Astrocyte of the cerebellum (primary cell): ENCODE measurements at regions not wholly inside any gene's neighbourhood (a gene's known extent, or its start where the extent isn't known, plus 50 kb on each side); places are given as distances from the start of the nearest gene placed in this dataset.

Experiments
- DNase-seq: peaks from one replicate; pipeline ENCODE4 v3.0.0-alpha.2; 2011; ENCODE audit warnings: low read depth
- H3K4me3 ChIP-seq: 2 replicates; pipeline ENCODE4 v1.5.1; 2011; ENCODE audit warnings: mild to moderate bottlenecking, low read depth, low read length, moderate library complexity
- in situ Hi-C: cut with HindIII; loops from 2 replicates; pipeline ENCODE4 v1.10.0; 2017; ENCODE audit warnings: low sequenced_read_pairs
- TF ChIP-seq, protein P1 (sequence below): IDR thresholded peaks from 2 replicates; pipeline ENCODE4 v1.5.1; 2012; ENCODE audit warnings: low read length, low read depth, moderate library complexity, mild to moderate bottlenecking; ENCODE audit errors: missing control alignments

DNA sequence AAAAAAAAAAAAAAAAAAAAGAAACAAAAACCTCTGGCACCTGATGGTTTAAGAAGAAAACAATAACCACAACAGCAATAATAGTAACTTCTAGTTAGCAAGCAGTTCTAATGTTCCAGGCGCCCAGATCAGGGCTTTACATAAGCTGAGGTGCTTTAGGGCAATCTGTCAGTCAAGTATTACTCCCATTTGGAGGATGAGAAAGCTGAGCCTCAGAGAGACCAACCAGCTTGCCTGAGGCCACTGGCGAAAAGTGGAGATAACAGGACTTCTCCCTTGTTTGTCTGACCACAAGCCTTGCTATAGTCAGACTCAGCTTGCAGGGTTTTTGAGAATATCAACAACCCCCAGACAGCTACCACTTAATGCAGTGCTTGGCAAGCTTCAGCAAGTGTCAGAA lies 83.5 kb upstream of the BOD1 start:
- H3K4me3 ChIP-seq, result no peak overlapping the region
- DNase-seq, result no peak
- TF ChIP-seq, protein P1, sequence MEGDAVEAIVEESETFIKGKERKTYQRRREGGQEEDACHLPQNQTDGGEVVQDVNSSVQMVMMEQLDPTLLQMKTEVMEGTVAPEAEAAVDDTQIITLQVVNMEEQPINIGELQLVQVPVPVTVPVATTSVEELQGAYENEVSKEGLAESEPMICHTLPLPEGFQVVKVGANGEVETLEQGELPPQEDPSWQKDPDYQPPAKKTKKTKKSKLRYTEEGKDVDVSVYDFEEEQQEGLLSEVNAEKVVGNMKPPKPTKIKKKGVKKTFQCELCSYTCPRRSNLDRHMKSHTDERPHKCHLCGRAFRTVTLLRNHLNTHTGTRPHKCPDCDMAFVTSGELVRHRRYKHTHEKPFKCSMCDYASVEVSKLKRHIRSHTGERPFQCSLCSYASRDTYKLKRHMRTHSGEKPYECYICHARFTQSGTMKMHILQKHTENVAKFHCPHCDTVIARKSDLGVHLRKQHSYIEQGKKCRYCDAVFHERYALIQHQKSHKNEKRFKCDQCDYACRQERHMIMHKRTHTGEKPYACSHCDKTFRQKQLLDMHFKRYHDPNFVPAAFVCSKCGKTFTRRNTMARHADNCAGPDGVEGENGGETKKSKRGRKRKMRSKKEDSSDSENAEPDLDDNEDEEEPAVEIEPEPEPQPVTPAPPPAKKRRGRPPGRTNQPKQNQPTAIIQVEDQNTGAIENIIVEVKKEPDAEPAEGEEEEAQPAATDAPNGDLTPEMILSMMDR, result no peak
- in situ Hi-C loops, result no loop called here

DNA sequence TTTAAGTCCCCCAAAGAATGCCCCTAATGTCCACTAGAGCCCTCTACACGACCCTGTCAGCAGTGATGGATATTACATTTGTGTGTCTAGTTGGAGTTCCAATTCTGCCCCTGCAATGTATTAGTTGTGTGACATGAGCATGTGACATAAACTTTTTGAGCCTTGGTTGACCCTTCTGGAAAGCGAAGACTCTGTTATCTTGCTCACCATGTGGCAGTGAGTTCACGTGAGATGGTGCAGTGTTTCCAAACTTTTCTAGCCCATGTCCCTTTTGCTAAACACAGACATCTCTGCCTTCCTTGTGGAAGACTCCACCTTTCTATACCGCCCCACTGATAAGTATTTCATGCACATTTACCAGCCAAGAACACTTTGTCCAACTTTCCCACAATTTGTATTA lies 87.0 kb upstream of the BOD1 start:
- TF ChIP-seq, protein P1, result no peak
- in situ Hi-C loops, result no loop called here
- DNase-seq, result no peak
- no peak overlapping the region for H3K4me3 ChIP-seq

DNA sequence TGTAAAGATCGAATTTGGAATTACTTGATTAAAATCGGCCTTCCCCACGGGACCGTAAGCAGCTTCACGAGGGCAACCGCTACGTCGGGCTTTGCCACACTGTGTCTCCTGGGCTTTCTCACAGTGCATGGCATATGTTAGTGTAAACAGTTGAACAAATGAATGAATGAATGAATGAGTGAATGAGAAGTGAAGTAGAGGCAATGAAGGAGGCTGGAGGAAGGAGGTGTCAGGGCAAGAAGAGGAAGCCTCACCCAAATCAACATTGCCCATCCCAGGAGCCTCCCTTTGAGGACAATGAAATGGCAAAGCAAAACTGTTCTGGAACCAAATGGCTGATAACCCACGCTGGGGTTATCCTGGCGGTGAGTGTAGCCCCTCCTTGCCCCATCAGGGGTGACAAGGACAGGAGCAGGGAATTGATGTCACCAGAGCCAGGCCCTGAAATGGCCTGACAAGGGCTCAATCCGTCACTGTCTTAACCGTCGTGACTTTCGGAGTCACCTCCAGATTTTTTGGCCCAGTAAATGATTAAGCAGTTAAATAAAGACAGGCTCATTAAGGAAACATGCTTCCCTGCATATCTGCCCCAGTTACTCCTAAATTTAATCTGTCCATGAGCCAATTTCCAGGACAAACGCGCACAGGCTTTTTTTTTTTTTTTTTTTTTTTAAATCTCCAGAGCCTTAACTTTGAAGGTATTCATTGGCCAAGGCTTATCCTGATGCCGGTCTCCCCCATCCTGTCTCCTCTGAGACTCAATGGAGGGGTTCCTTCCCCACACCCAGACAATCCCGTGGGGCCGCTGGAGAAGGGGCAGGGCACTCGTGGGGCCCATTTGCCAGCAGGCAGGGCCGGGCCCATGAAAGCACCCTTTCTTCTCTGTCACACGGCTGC lies 88.4 kb upstream of the BOD1 start:
- in situ Hi-C loops, result no loop called here

DNA sequence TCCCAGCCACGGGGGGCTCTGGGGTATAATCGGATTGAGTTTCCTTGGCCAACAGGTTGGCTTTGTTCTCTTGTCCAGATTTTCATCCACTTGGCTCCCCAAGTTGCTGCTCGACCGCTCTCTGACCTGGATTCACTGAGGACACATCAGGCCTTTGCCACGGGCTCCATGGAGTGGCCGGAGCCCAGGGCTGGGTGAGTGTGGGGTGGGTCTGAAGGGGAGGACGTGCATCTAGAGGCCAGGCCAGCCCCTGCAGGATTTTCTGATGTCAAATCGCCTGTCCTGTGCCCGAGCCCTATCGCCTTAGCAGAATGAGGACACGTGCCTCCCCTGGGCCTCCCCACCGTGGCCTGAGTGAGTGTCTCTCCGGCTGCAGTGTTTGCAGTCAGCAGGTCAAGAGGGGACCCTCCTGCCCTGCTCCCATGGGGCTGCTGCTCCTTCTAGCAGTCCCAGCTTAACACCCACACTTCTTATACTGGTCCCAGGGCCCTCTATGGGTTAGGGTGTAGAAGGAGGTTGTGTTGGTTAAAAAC lies 89.1 kb upstream of the BOD1 start:
- in situ Hi-C loops, result no loop called here
- DNase-seq, result no peak
- H3K4me3 ChIP-seq, result no peak overlapping the region
- TF ChIP-seq, protein P1, result no peak

More for the DNA sequence above, 88.4 kb upstream of the BOD1 start:
- DNase-seq, result no peak
- TF ChIP-seq, protein P1, result no peak
- H3K4me3 ChIP-seq, result no peak overlapping the region

DNA sequence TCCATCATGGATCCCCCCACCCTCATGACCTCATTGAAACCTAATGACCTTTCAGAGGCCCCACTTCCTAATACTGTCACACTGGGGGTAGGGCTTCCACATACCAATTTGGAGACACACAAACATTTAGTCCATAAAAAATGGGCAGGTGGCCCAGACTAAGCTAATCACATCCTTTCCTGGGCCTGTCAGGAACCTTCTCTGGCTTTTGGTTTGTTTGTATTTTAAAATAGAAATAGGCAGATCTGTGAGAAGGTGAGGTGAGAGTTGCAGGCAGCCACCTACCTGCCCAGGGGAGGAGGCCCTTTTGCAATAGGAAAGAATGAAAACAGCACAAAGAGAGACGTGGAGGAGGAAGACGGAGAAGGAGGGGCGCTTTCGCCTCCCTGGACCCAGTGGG lies 90.2 kb upstream of the BOD1 start:
- no peak for DNase-seq
- TF ChIP-seq, protein P1, result no peak
- H3K4me3 ChIP-seq, result no peak overlapping the region
- in situ Hi-C loops, result no loop called here

DNA sequence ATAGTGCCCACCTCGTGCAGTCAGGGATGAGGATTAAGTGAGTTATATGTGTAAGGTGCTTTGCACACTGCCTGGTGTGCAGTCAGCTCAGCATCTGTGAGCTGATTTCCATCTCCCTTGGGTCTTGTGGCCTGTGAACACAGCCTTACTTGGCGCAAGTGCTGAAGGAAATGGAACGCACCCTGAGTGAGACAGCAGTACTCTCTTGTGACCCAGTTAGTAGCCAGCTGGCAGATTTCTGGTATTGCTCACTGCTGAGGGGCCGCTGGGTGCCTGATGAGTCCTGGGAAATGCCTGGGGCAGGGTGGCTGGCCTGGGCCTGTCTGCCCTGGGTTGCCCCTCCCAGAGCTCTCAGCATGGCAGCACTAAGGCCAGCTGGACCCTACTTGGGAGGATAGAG lies 90.9 kb upstream of the BOD1 start:
- H3K4me3 ChIP-seq, result no peak overlapping the region
- no peak for DNase-seq
- in situ Hi-C loops, result no loop called here
- TF ChIP-seq, protein P1, result no peak
